Peyer's patch (tissue), 4 donors: ENCODE measurements at regions not wholly inside any gene's neighbourhood (a gene's known extent, or its start where the extent isn't known, plus 50 kb on each side); places are given as distances from the start of the nearest gene placed in this dataset.

Source experiments
- POLR2A ChIP-seq, 2 donors: fragments of 450-650 bp; IDR thresholded peaks; one replicate each; pipeline ENCODE4 v1.5.1; 2017; ENCODE audit warnings: antibody characterized with exemption in 2 of 2, mild to moderate bottlenecking in 2 of 2, moderate library complexity in 2 of 2
- TF ChIP-seq, protein P1 (sequence below), 6 experiments: fragments of 450-650 bp in 4 of 6; fragments of 200-600 bp in 2 of 6; sonication (generic) in 1 of 6; IDR thresholded peaks; one replicate each; pipeline ENCODE4 v1.5.1; 2017 to 2019; ENCODE audit warnings: antibody characterized with exemption in 6 of 6, mild to moderate bottlenecking in 3 of 6, moderate library complexity in 1 of 6

DNA sequence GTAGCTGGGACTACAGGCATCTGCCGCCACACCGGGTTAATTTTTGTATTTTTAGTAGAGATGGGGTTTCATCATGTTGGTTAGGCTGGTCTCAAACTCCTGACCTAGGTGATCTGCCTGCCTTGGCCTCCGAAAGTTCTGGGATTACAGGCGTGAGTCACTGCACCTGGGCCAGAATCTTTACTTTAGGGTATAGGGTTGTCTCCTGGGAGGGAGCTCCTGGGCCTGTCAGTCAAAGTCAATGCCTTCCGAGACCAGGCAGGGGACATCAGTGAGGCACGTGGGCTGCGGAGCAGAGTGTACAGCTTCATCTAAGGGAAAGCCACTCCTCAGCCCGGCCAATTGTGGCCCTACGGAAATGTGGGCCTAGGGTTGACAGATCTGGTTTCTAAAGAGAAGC lies 108.6 kb downstream of the FGF18 start:
- no peak for TF ChIP-seq POLR2A (IDR thresholded peaks at IDR 0.05)
- TF ChIP-seq, protein P1, sequence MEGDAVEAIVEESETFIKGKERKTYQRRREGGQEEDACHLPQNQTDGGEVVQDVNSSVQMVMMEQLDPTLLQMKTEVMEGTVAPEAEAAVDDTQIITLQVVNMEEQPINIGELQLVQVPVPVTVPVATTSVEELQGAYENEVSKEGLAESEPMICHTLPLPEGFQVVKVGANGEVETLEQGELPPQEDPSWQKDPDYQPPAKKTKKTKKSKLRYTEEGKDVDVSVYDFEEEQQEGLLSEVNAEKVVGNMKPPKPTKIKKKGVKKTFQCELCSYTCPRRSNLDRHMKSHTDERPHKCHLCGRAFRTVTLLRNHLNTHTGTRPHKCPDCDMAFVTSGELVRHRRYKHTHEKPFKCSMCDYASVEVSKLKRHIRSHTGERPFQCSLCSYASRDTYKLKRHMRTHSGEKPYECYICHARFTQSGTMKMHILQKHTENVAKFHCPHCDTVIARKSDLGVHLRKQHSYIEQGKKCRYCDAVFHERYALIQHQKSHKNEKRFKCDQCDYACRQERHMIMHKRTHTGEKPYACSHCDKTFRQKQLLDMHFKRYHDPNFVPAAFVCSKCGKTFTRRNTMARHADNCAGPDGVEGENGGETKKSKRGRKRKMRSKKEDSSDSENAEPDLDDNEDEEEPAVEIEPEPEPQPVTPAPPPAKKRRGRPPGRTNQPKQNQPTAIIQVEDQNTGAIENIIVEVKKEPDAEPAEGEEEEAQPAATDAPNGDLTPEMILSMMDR (IDR thresholded peaks at IDR 0.05) = no peak
